ENCODE measurements at regions not wholly inside any gene's neighbourhood (a gene's known extent, or its start where the extent isn't known, plus 50 kb on each side); places are given as distances from the start of the nearest gene placed in this dataset.

- TF ChIP-seq CTCF (IDR thresholded peaks at IDR 0.05; ENCODE audit: low read depth, low read length, missing input control) (no peak), REST (IDR thresholded peaks at IDR 0.05) (no peak), TAF1 (conservative IDR thresholded peaks at IDR 0.05) (no peak), SP1 (IDR thresholded peaks at IDR 0.05) (no peak), YY1 (IDR thresholded peaks at IDR 0.05) (no peak), MAX (IDR thresholded peaks at IDR 0.05) (no peak)
These were observed 653.8 kb downstream of the CDH8 start for GRCh38 chr16:61382435-61382834.

Measured in liver (tissue), 3 donors.